ENCODE measurements at regions not wholly inside any gene's neighbourhood (a gene's known extent, or its start where the extent isn't known, plus 50 kb on each side); places are given as distances from the start of the nearest gene placed in this dataset.

DNA sequence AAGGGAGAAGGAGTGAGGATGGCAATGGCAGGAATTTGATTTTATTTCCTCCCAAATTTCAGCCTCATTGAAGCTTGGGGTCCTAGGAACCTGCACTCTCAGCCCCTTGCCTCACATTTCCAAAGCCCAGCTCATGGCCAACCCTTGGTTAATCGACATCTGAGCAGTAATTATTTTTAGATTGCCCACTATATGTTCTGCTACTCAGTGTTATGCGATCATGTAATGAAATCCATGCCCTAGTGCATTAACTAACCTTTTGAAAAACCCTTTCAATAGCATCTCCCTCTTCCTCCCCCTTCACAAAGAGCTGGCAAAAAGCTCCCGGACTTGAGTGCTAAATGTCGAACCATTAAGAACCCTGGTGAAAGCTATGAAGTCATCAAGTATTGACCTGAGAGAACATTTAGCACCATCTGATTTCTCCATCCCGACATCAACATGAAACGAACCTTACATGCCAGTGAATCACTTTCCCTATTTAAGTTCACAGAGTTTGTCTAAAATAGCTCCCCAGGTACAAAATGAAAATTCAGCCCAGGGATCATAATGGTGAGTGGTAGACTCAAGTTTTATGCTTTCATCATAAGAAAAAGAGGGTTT, 59.2 kb upstream of the RPS6KA3 start:
- no peak for DNase-seq

DNA sequence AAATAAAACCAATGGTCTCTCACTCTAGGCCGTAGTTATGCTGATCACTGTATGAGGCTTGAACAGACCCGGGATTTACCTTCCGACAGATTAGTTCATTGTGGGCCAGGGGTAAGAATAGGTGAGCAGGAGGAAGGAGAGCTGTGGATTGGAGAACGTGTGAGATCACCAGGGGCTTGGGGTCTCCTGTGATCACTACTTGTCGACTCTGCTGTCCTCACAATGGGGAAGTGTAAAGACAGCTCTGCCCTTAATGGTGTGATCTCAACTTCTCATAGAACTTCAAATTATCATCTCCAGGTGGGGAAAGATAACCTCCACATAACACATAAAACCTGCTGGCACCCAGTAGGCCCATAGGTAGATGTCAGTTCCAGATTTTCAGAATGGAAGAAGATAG, 56.2 kb upstream of the RPS6KA3 start:
- DNase-seq = peak in 1 of 3 donors; percentile 4

DNA sequence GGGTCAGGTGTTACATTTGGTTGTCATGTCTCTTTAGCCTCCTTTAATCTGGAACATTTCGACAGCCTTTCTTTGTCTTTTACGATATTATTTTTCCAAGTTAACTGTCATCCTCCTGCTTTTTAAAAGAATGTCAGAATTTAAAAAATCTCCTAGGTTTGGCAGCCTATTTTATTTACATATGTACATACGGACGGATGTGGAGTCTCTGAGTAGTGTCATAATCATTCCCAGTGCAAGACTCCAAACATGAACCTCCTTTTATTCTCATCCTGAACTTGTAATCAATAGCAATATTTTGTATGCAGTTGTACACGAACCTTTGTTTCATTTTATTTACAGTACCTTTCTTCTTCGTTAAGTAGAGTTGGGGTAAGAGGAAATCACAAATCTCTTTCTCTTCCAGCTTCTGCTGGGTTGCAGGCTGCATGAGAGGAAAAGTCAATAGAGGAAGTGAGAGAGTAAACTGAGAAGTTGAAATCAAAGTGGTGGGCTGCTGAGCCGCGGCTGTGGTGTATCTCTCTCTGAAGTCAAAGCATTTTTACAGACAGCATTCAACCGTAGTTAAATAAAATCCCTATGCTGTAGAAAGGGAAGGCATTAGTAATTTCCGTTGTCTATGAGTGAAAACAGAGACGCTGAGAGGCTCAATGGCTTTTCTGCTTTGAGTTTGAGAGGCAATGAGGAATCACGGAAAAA, 53.9 kb upstream of the RPS6KA3 start:
- DNase-seq = peak in 1 of 3 donors; percentile 21

DNA sequence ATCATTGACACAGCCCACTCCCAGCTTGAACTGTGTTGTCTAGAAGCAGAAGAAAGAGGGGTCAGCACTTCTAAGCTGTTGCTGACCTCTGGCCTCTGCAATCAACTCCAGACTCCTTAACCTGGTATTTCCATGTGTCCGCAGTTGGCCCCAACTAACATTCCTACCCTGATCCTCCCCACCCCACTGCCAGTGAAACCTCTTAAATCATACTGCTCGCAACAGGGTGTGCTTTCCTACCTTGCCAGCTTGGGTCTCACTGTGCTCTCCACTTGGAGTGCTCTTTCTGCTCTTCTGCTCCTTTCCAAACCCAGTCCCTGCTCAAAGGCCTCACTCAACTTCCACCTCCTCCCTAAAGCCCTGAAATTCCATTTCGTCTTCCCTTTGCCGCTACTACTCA, 52.3 kb upstream of the RPS6KA3 start:
- no peak for DNase-seq

DNA sequence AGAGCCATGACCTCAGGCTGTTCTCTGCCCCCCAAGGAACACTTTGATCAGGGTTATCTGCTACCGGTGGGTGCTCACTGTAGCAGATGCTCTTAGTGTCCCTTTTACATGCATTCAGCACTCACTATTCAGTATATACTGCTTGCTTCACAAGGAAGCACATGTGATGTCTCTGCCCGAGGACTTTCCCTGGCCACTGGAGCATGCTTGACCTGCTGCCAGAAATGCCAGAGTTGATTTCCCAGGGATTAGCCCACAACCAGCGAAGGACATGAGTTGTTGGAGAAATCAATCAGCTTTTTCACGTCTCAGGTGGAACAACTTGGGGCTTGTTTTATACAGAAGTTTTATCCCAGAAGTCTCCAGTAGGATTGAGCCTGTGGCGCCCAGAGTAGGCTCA, 51.2 kb upstream of the RPS6KA3 start:
- DNase-seq = peak in 1 of 3 donors; percentile 6

All from muscle of back (tissue), 3 donors.